ENCODE measurements at regions not wholly inside any gene's neighbourhood (a gene's known extent, or its start where the extent isn't known, plus 50 kb on each side); places are given as distances from the start of the nearest gene placed in this dataset.

DNA sequence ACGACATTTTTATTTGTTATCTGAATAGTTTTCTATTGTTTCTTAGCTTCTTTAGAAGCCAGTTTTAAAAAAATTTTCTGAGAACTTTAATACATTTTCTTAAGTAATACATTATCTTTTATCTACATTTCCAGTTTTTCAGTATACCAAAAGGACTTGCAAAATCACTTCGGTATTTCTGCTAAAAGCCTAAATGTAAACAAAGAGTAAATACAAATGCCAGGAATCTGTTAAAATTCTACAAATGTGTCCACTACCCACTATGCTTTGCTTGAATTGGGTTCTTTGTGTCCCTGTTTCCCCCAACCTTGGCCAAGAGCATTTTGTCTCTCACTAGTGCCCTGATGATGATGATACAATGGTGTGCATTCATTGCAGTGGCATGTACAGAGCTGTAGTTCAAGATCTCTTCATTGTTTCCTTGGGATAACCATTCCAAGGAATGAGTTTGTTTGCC lies 611.2 kb downstream of the NR2F1-AS1 start:
- peaks cover 1% of the 10 kb centered on the region for H3K9me3 ChIP-seq (ENCODE audit: control insufficient read depth, low read length)
- 35 to 40% methylated on average over 2 of the region's 2 CpGs for WGBS, 2 donors
- peaks cover 0 to 2% of the 10 kb centered on the region in 2 donors for H3K27me3 ChIP-seq (ENCODE audit: control insufficient read depth in 1 of 2, insufficient read depth in 2 of 2, low read length in 1 of 2)
- H3K4me1 ChIP-seq (ENCODE audit: control insufficient read depth in 1 of 2, insufficient read depth in 2 of 2, low read length in 2 of 2): no peaks in the 10 kb centered on the region
- H3K27ac ChIP-seq (ENCODE audit: low read depth in 1 of 2, low read length in 2 of 2): no peak overlapping the region
- DNase-seq: no peak
- H3K36me3 ChIP-seq (ENCODE audit: control insufficient read depth in 1 of 2, insufficient read depth in 2 of 2, low read length in 1 of 2): no peaks in the 10 kb centered on the region
- ATAC-seq (ENCODE audit: low FRiP score): no peak
- intact Hi-C loops (cut with DNase I): no loop called here
- no peak overlapping the region for H3K4me3 ChIP-seq (ENCODE audit: low read length in 2 of 2)

GRCh38 chr5:92969191-92969780 lies 611.7 kb downstream of the NR2F1-AS1 start:
- H3K4me1 ChIP-seq (ENCODE audit: control insufficient read depth in 1 of 2, insufficient read depth in 2 of 2, low read length in 2 of 2): no peaks in the 10 kb centered on the region
- no peak for DNase-seq
- no peaks in the 10 kb centered on the region for H3K36me3 ChIP-seq (ENCODE audit: control insufficient read depth in 1 of 2, insufficient read depth in 2 of 2, low read length in 1 of 2)
- H3K9me3 ChIP-seq (ENCODE audit: control insufficient read depth, low read length): peaks cover 1% of the 10 kb centered on the region
- intact Hi-C loops (cut with DNase I): no loop called here
- peaks cover 0 to 2% of the 10 kb centered on the region in 2 donors for H3K27me3 ChIP-seq (ENCODE audit: control insufficient read depth in 1 of 2, insufficient read depth in 2 of 2, low read length in 1 of 2)
- ATAC-seq (ENCODE audit: low FRiP score): no peak
- WGBS, 2 donors: 80 to 90% methylated on average over 5 of the region's 5 CpGs
- H3K27ac ChIP-seq (ENCODE audit: low read depth in 1 of 2, low read length in 2 of 2): no peak overlapping the region
- H3K4me3 ChIP-seq (ENCODE audit: low read length in 2 of 2): no peak overlapping the region

GRCh38 chr5:92963800-92964199 lies 617.2 kb downstream of the NR2F1-AS1 start:
- no peak for DNase-seq
- no peak for ATAC-seq (ENCODE audit: low FRiP score)
- Histone ChIP-seq H3K9me3 (ENCODE audit: control insufficient read depth, low read length) (no peaks in the 10 kb centered on the region), H3K27ac (ENCODE audit: low read depth in 1 of 2, low read length in 2 of 2) (no peak overlapping the region), H3K4me3 (ENCODE audit: low read length in 2 of 2) (no peak overlapping the region), H3K4me1 (ENCODE audit: control insufficient read depth in 1 of 2, insufficient read depth in 2 of 2, low read length in 2 of 2) (no peaks in the 10 kb centered on the region), H3K27me3 (ENCODE audit: control insufficient read depth in 1 of 2, insufficient read depth in 2 of 2, low read length in 1 of 2) (no peaks in the 10 kb centered on the region), H3K36me3 (ENCODE audit: control insufficient read depth in 1 of 2, insufficient read depth in 2 of 2, low read length in 1 of 2) (no peaks in the 10 kb centered on the region)
- intact Hi-C loops (cut with DNase I): no loop called here
- WGBS, 2 donors: 76 to 82% methylated on average over 2 of the region's 2 CpGs

DNA sequence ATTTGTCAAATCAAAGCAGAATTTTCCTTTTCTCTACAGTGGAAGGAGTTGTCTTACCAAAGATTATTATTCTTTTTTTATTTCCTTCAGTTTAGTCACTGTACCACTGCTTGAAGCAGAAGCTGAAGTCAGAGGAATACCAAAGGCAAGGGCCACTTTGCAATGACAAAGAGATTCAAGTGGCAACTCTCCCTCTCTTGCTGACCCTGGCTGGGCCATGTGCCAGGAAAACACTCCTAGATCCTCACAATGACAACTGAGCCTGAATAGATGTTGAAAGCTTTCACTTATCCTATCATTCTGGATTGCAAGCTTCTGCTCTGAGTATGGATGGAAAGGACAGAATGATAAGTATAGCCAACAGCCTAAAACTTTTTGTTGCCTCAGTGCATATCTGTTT lies 618.3 kb downstream of the NR2F1-AS1 start:
- no peaks in the 10 kb centered on the region for H3K27me3 ChIP-seq (ENCODE audit: control insufficient read depth in 1 of 2, insufficient read depth in 2 of 2, low read length in 1 of 2)
- H3K36me3 ChIP-seq (ENCODE audit: control insufficient read depth in 1 of 2, insufficient read depth in 2 of 2, low read length in 1 of 2): no peaks in the 10 kb centered on the region
- H3K27ac ChIP-seq (ENCODE audit: low read depth in 1 of 2, low read length in 2 of 2): no peak overlapping the region
- ATAC-seq (ENCODE audit: low FRiP score) (no peak), DNase-seq (no peak)
- intact Hi-C loops (cut with DNase I): no loop called here
- no peak overlapping the region for H3K4me3 ChIP-seq (ENCODE audit: low read length in 2 of 2)
- H3K9me3 ChIP-seq (ENCODE audit: control insufficient read depth, low read length): no peaks in the 10 kb centered on the region
- H3K4me1 ChIP-seq (ENCODE audit: control insufficient read depth in 1 of 2, insufficient read depth in 2 of 2, low read length in 2 of 2): no peaks in the 10 kb centered on the region

DNA sequence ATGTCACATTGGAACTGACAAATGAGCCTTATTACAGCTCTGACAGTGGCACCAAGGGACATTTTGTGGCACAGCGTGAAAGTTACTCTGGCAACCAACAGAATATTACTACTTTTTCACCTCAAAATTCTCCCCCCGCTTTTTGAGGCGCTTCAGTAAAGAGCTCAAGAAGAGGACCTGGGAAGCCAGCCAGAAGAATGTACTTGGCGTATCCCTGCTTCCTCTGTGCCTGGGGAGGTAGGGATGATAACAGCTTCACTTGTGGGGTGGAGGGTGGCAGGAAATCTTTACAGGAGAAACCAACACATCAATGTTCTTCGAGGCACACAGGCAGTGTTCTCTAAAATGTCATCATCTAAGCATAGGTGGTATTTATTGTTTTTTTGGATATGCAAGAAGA lies 624.1 kb downstream of the NR2F1-AS1 start:
- no peak overlapping the region for H3K27ac ChIP-seq (ENCODE audit: low read depth in 1 of 2, low read length in 2 of 2)
- H3K4me1 ChIP-seq (ENCODE audit: control insufficient read depth in 1 of 2, insufficient read depth in 2 of 2, low read length in 2 of 2): no peaks in the 10 kb centered on the region
- ATAC-seq (ENCODE audit: low FRiP score): no peak
- no peaks in the 10 kb centered on the region for H3K27me3 ChIP-seq (ENCODE audit: control insufficient read depth in 1 of 2, insufficient read depth in 2 of 2, low read length in 1 of 2)
- 69 to 72% methylated on average over 5 of the region's 5 CpGs for WGBS, 2 donors
- H3K36me3 ChIP-seq (ENCODE audit: control insufficient read depth in 1 of 2, insufficient read depth in 2 of 2, low read length in 1 of 2): no peaks in the 10 kb centered on the region
- DNase-seq: no peak
- no peak overlapping the region for H3K4me3 ChIP-seq (ENCODE audit: low read length in 2 of 2)
- H3K9me3 ChIP-seq (ENCODE audit: control insufficient read depth, low read length): peaks cover 3% of the 10 kb centered on the region
- intact Hi-C loops (cut with DNase I): no loop called here

DNA sequence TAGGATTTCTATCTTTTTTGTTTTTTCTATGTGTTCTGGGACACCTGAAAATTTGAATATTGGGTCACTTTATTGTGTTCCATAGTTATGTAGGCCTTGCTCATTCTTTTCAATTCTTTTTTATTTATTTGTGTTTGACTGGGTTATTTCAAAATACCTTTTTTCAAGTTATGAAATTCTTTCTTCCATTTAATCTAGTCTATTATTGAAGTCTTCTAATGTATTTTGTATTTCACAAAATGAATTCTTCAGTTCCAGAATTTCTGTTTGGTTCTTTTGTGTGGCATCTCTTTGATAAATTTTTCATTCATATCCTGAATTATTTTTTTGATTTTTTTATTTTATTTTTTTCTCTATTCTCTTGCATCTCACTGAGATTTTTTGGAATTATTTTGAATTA lies 628.8 kb downstream of the NR2F1-AS1 start:
- H3K4me3 ChIP-seq (ENCODE audit: low read length in 2 of 2): no peak overlapping the region
- no peaks in the 10 kb centered on the region for H3K4me1 ChIP-seq (ENCODE audit: control insufficient read depth in 1 of 2, insufficient read depth in 2 of 2, low read length in 2 of 2)
- no peaks in the 10 kb centered on the region for H3K27me3 ChIP-seq (ENCODE audit: control insufficient read depth in 1 of 2, insufficient read depth in 2 of 2, low read length in 1 of 2)
- DNase-seq (no peak), ATAC-seq (ENCODE audit: low FRiP score) (no peak)
- no peaks in the 10 kb centered on the region for H3K36me3 ChIP-seq (ENCODE audit: control insufficient read depth in 1 of 2, insufficient read depth in 2 of 2, low read length in 1 of 2)
- no peak overlapping the region for H3K27ac ChIP-seq (ENCODE audit: low read depth in 1 of 2, low read length in 2 of 2)
- H3K9me3 ChIP-seq (ENCODE audit: control insufficient read depth, low read length): peaks cover 3% of the 10 kb centered on the region
- intact Hi-C loops (cut with DNase I): no loop called here

DNA sequence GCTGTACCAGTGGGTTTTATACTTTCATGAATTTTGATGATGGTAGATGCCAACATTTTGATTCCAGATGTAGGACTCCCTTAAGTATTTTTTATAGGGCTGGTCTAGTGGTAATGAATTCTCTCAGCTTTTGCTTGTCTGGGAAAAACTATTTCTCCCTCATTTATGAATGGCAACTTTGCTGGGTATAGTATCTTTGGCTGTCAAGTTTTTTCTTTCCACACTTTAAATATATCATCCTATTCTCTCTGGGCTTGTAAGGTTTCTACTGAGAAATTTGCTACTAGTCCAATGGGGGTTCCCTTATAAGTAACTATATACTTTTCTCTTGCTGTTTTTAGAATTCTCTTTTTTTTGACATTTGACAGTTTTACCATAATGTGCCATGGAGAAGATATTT lies 629.3 kb downstream of the NR2F1-AS1 start:
- H3K9me3 ChIP-seq (ENCODE audit: control insufficient read depth, low read length): peaks cover 3% of the 10 kb centered on the region
- no peak overlapping the region for H3K4me3 ChIP-seq (ENCODE audit: low read length in 2 of 2)
- H3K27me3 ChIP-seq (ENCODE audit: control insufficient read depth in 1 of 2, insufficient read depth in 2 of 2, low read length in 1 of 2): no peaks in the 10 kb centered on the region
- ATAC-seq (ENCODE audit: low FRiP score) (no peak), DNase-seq (no peak)
- H3K36me3 ChIP-seq (ENCODE audit: control insufficient read depth in 1 of 2, insufficient read depth in 2 of 2, low read length in 1 of 2): no peaks in the 10 kb centered on the region
- intact Hi-C loops (cut with DNase I): no loop called here
- no peak overlapping the region for H3K27ac ChIP-seq (ENCODE audit: low read depth in 1 of 2, low read length in 2 of 2)
- H3K4me1 ChIP-seq (ENCODE audit: control insufficient read depth in 1 of 2, insufficient read depth in 2 of 2, low read length in 2 of 2): no peaks in the 10 kb centered on the region

- DNase-seq (no peak), ATAC-seq (ENCODE audit: low FRiP score) (no peak)
- H3K9me3 ChIP-seq (ENCODE audit: control insufficient read depth, low read length): no peaks in the 10 kb centered on the region
- no peak overlapping the region for H3K27ac ChIP-seq (ENCODE audit: low read depth in 1 of 2, low read length in 2 of 2)
- H3K4me1 ChIP-seq (ENCODE audit: control insufficient read depth in 1 of 2, insufficient read depth in 2 of 2, low read length in 2 of 2): no peaks in the 10 kb centered on the region
- H3K4me3 ChIP-seq (ENCODE audit: low read length in 2 of 2): no peak overlapping the region
- intact Hi-C loops (cut with DNase I): no loop called here
- WGBS, 2 donors: 96 to 97% methylated on average over 8 of the region's 8 CpGs
- H3K27me3 ChIP-seq (ENCODE audit: control insufficient read depth in 1 of 2, insufficient read depth in 2 of 2, low read length in 1 of 2): no peaks in the 10 kb centered on the region
- H3K36me3 ChIP-seq (ENCODE audit: control insufficient read depth in 1 of 2, insufficient read depth in 2 of 2, low read length in 1 of 2): no peaks in the 10 kb centered on the region
These were observed 634.5 kb downstream of the NR2F1-AS1 start for GRCh38 chr5:92946546-92946945.

DNA sequence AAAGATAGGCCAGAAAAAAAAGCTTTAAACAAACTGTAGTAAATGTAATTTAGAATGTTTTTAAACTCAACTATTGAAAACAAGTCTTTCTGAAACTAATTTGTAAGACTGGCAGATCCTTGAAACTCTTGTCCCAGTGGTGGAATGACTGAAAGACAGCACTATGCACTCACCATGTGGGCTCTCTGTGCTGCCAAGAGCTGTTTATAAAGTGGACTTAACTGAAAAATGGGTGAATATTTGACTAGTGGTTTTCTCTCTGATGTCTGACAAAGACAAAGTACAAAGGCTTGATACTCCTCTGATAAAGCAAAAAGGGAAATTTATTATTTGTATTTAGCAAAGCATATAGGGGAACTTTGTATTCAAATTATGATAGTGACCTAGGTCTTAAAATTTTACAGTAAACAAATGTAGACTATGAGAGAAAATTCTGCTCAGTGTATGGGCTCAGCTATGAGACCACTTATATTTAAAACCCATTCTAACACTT lies 635.4 kb downstream of the NR2F1-AS1 start:
- Histone ChIP-seq H3K9me3 (ENCODE audit: control insufficient read depth, low read length) (no peaks in the 10 kb centered on the region), H3K4me1 (ENCODE audit: control insufficient read depth in 1 of 2, insufficient read depth in 2 of 2, low read length in 2 of 2) (no peaks in the 10 kb centered on the region)
- ATAC-seq (ENCODE audit: low FRiP score): no peak

More for the DNA sequence above, 635.4 kb downstream of the NR2F1-AS1 start:
- Histone ChIP-seq H3K27ac (ENCODE audit: low read depth in 1 of 2, low read length in 2 of 2) (no peak overlapping the region), H3K27me3 (ENCODE audit: control insufficient read depth in 1 of 2, insufficient read depth in 2 of 2, low read length in 1 of 2) (no peaks in the 10 kb centered on the region), H3K4me3 (ENCODE audit: low read length in 2 of 2) (no peak overlapping the region), H3K36me3 (ENCODE audit: control insufficient read depth in 1 of 2, insufficient read depth in 2 of 2, low read length in 1 of 2) (no peaks in the 10 kb centered on the region)
- DNase-seq: no peak
- intact Hi-C loops (cut with DNase I): no loop called here
